NCI-H524 (cell line): ENCODE measurements at regions not wholly inside any gene's neighbourhood (a gene's known extent, or its start where the extent isn't known, plus 50 kb on each side); places are given as distances from the start of the nearest gene placed in this dataset.
"Not testable (repeated sequence)": the region's sequence is repeated elsewhere in the genome, so short reads cannot be mapped to it uniquely, and the experiment has no call there.

ENCODE experiments used
- DNase-seq, 2 experiments: peaks; one replicate each; lab custom pipeline; 2025; lab: John Stamatoyannopoulos, UW

DNA sequence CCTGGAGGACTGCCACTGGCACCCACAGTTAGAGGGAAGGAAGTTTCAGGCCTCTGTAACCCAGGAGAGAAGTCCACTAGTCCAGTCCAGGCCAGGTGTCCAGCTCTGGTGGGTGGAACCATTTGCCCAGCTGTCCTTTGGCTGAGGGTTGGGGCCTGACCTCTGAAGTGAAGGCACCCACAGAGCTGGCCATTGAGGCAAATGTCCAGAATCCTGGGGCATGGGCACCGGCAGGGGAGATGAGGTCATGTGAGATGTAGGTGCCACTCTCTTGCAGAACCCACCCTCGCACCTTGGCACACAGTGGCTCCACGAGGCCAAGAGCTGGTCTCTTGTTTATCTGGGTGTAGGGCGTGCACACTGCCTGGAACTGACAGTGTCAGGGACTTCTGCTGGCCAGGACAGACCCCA, 162.8 kb downstream of the SMAD6 start:
- no peak for DNase-seq

- no peak for DNase-seq
Measured at GRCh38 chr15:66865622-66866611, 163.9 kb downstream of the SMAD6 start.

DNA sequence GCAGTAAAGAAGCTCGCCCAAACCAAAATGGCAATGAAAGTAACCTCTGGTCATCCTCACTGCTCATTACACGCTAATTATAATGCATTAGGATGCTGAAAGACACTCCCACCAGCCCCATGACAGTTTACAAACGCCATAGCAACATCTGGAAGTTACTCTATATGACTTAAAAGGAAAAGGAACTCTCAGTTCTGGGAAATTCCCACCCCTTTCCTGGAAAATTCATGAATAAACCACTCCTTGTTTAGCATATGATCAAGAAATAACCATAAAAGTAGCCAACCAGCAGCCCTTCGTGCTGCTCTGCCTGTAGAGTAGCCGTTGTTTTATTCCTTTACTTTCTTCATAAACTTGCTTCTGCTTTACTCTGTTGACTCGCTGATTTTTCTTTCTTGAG, 164.6 kb downstream of the SMAD6 start:
- no peak for DNase-seq

GRCh38 chr15:66868918-66869317, 166.9 kb downstream of the SMAD6 start:
- no peak for DNase-seq

GRCh38 chr15:66870880-66871388, 168.9 kb downstream of the SMAD6 start:
- DNase-seq, result no peak

DNA sequence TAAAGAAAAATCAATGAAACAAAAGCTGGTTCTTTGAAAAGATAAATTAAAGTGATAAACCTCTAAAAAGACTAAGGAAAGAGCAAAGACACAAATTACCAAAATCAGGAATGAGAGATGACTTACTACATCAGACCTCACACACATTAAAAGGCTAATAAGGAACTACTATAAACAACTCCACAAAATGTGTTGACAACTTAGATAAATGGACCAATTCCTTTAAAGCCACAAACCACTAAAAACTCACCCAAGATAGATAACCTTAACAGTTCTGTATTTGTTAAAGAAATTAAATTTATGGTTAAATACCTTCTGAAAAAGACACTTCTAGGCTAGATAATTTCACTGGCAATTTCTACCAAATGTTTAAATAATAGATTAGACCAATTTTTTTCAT, 170.4 kb downstream of the SMAD6 start:
- no peak for DNase-seq

- DNase-seq, result not testable (repeated sequence)
Measured at GRCh38 chr15:66873331-66873730, 171.3 kb downstream of the SMAD6 start.

GRCh38 chr15:66873856-66874255, 171.8 kb downstream of the SMAD6 start:
- no peak for DNase-seq

GRCh38 chr15:66875588-66876420, 173.8 kb downstream of the SMAD6 start:
- DNase-seq, result no peak

GRCh38 chr15:66876421-66876730, 174.3 kb downstream of the SMAD6 start:
- no peak for DNase-seq

DNA sequence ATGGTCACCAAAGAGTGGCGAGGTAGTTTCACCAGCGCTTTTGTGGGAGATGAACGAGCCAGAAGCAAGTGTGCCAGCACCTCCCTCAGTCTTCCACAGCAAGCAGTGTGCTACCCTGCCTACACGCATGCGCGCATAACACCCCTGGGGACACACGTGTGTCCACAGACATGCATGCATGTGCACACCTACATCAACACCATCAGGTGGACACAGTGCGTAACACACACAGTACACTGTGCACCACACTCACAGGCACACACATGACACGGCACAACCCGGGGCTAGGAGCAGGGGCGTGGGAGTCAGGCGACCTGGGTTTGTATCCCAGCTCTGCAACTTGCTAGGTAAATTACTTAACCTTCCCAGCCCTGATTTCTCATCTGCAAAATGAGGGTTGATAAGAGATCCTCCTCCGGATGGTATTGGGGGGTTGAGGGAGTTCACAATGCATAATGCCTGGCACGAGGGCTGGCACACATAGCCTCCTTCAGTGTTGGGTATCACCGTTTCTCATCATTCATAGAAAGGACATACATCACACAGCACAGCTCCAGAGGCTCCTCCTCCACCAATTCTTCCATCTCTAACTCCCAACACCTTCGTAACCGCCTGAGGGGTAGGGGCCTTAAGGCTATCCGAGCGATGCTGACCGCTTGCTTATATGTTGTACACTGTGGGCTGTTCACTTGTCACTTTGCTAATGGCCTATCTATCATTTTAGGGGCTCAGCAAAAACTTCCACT, 174.9 kb downstream of the SMAD6 start:
- DNase-seq, result no peak

GRCh38 chr15:66877477-66878271, 175.6 kb downstream of the SMAD6 start:
- DNase-seq, result no peak

GRCh38 chr15:66878761-66879160, 176.7 kb downstream of the SMAD6 start:
- DNase-seq, result peak in 1 of 2 experiments; percentile 17

- DNase-seq, result no peak
Measured at GRCh38 chr15:66879531-66880368, 177.7 kb downstream of the SMAD6 start.

DNA sequence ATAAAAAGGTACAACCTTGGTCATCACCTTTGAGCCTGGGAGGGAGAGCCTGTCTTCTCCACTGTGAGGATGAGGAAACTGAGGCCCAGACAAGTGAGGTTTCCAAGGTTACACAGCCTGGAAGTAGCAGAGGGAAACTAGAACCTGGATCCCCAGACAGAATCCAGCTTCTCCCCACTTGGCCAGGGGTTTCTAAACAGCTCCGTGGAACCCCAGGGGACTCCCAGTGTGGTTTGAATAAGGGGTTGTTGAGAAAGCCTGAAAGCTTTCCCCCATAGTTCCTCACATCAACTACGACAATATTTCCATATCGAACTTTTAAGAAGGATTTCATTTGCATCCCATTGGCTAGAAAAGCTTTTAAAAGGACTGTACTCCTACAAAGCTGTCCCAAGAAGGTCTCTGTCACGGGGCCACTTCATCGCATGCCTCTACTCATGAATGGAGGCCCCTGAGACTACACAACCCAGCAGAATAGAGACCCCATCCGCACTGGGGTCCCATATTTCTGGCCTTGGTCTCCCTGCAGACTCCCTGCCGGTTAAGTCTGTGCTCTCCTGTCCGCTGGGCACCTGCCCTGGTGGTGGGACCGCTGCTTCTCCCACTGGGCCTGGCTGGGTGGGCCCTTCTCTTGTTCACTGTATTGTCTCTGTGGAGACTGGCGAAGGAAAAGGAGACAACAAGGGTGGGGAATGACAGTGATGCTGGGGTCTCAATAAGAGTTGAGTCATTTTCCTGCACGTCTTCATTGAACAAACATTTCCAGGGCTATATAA, 178.5 kb downstream of the SMAD6 start:
- no peak for DNase-seq

GRCh38 chr15:66881173-66881905, 179.3 kb downstream of the SMAD6 start:
- DNase-seq, result no peak

DNA sequence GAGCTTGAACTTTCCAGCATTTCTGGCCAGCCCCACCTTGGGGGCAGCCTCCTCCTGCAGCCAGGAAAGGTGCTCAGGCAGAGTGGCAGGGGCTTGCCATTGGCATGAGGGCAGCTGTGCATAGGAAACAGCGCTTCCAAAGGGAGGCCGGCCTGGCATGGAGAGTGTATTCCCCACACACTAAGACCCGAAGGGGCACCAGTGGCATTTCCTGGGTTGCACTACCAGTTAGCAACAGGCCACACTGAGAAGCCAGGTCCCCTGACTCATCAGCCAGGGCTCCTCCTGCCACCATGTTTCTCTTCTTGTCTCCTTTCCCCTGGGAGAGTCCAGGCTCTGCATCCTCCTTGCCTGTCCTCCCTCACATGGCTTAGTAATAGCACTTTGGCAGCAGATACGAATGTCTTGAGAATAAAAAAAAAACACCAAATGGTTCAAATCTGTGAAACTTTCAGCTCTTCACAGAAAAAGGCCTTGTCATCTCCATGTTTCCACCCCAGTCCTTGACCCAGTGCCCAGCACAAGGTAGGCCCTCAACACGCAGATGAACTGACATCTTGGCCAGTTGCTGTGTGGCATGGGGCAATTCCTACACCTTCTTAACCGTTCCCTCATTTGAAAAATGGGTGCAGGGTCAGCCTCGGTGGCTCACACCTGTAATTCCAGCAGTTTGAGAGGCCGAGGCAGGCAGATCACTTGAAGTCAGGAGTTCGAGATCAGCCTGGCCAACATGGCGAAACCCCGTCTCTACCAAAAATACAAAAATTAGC, 180.4 kb downstream of the SMAD6 start:
- DNase-seq, result no peak

DNA sequence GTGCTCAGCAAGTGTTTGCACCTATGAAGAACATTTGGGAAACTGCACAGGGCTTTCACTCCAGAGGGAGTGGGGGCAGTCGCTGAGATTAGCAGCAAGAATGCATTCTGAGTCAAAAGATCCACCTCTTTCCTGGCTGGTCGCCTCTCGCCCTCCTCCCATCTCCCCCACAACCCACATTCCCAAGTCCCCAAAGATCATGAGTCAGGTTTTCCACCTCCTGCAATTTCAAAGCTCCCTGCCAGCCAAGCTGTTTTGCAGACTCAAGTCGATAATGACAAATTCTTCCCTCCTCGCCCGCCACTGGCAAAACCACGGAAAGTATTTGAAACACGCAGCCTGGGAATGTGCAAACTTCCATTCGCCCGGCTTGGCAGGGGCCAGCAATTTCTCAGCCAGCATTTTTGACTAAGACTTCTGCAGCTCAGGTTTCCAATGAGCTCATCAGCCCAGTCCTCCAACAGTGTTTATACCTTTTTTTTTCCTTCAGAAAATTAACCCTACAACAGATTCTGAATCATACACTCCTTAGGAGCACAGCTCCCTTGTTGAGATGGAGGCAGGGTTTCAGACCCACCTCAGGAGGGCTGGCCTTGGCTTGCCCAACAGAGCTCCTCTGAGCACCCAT, 181.4 kb downstream of the SMAD6 start:
- DNase-seq, result no peak
